HG03457 (cell line): ENCODE measurements at regions not wholly inside any gene's neighbourhood (a gene's known extent, or its start where the extent isn't known, plus 50 kb on each side); places are given as distances from the start of the nearest gene placed in this dataset.
"Not testable (repeated sequence)": the region's sequence is repeated elsewhere in the genome, so short reads cannot be mapped to it uniquely, and the experiment has no call there.

Source experiments
- ATAC-seq: cut with Tn5 transposase; IDR thresholded peaks from one replicate; pipeline ENCODE4 v1.9.1; 2021; ENCODE audit warnings: moderate number of reproducible peaks; ENCODE audit not compliant: unreplicated experiment

DNA sequence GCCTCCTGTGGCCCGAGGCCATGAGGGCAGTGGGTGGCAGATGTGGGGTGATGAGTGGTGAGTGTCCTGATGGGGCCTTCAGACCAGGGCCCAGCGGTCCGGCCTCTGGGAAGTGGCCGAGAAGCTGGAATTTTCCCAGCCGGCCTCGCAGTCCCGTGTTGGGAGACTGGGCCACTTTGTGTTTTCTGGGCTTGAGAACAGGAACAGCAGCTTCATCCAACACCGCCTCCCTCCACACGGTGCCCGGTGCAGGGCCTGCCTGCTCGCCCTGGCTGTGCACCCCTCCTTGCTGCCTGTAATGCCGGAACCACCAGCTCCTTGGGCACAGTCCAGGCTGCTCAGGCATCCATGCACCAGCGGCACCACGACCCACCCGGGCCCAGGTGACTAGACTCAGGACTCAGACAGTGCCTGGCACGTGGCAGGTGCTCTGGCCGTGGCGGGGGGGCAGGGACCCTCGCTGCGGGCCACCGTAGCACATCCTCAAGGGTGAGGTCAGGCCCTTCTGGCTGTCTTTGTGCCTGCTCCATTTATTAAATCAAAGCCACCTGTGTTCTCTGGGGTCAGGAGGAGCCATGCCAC, 194.7 kb downstream of the BANP start:
- not testable (repeated sequence) for ATAC-seq

DNA sequence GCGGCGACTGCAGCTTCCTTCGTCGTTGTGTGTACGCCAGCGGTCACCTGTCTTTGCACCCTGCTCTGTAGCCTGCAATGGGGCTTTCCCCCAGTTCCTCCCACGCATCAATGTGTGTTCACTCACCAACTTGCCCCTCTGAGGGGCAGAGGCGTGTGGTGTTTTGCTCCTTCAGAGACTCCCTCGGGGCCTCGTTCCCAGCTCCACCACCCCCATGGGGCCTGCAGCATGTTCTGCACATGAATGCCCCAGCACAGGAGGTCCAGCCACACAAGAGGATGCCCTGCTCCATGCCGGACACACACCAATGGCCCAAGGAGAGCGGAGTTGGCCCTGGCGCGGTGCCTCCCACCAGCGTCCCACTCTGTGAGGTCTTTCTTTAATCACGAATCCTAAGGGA, 196.8 kb downstream of the BANP start:
- ATAC-seq, result not testable (repeated sequence)

DNA sequence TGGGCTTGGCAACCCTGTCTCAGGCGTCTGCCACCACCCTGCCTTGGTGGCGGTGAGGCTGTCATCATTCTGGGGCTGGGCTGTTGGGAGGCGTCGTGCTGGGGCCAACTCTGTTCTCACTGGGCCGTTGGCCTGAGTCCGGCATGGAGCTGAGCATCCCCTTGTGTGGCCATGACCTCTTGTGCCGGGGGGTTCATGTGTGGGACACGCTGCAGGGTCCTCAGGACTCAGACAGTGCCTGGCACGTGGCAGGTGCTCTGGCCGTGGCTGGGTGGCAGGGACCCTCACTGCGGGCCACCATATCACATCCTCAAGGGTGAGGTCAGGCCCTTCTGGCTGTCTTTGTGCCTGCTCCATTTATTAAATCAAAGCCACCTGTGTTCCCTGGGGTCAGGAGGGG, 197.4 kb downstream of the BANP start:
- ATAC-seq, result not testable (repeated sequence)

DNA sequence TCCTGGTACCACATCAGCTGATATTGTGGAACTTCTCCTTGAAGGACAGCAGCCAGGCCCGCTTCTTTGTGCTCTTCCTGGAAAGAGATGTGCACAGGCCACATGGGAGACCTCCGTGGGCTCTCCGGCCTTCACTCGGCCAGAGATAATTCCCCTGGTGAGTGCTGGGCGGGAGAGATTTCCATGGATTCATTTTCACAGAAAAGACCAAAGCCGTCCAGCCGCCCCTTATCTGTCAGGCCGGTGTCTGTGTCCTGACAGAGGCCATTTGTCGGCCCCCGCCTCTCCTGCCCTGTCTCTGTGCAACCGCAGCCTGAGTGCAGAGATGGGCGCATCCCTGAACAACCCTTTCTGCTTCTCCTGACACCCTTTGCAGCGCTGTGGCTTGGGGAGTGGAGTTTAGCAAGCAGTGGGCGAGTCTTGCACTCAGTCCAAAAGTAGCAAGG, 197.9 kb downstream of the BANP start:
- ATAC-seq, result not testable (repeated sequence)

DNA sequence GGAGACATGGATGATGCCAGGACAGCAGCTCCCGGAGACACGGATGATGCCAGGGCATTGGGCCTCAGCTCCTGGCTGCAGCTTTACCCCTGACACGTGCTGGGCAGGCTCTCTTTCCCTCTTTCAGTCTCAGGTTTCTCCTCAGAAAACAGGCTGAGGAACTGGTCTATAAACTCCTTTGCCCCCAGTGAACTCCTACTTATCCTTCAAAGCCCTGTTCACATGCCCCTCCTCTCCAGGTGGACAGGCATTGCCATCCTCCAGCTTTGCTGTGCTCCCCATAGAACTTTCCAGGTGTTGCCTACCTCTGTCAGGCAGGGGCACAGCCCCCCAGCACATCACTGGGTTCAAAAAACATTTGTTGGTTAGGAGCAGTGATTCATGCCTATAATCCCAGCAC, 198.4 kb downstream of the BANP start:
- not testable (repeated sequence) for ATAC-seq

DNA sequence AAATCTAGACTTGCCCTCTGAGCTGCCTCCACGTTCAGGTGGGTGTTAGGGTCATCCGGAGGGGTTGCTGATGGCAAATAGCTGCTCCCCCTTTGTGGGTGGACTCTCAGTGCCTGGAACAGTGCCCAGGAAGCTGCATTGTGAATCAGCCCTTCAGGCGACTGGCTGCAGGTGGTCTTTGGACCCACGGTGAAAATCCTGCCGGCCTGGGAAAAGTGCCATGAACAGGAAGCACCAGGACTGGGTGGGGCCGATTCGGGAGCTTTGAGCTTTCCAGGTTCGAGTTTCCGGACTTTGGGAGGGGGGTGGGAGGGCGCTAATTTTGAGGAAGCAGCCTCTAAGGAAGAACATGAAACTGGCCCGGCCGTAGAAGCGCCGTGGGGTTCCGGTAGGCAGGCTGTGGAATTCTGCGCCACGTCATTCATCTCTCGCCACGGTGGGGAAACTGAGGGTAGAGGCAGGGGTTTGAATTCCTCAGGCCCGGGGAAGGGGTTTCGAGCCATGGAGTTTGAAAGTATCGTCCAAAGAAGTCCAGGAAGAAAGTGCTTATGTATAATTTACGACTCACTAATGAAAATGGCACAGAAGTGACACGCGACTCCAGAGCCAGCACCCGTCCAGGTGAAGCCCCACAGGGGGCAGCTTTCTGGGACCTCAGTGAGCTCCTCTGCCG, 199.4 kb downstream of the BANP start:
- not testable (repeated sequence) for ATAC-seq

GRCh38 chr16:88151129-88151499, 199.9 kb downstream of the BANP start:
- ATAC-seq, result not testable (repeated sequence)

DNA sequence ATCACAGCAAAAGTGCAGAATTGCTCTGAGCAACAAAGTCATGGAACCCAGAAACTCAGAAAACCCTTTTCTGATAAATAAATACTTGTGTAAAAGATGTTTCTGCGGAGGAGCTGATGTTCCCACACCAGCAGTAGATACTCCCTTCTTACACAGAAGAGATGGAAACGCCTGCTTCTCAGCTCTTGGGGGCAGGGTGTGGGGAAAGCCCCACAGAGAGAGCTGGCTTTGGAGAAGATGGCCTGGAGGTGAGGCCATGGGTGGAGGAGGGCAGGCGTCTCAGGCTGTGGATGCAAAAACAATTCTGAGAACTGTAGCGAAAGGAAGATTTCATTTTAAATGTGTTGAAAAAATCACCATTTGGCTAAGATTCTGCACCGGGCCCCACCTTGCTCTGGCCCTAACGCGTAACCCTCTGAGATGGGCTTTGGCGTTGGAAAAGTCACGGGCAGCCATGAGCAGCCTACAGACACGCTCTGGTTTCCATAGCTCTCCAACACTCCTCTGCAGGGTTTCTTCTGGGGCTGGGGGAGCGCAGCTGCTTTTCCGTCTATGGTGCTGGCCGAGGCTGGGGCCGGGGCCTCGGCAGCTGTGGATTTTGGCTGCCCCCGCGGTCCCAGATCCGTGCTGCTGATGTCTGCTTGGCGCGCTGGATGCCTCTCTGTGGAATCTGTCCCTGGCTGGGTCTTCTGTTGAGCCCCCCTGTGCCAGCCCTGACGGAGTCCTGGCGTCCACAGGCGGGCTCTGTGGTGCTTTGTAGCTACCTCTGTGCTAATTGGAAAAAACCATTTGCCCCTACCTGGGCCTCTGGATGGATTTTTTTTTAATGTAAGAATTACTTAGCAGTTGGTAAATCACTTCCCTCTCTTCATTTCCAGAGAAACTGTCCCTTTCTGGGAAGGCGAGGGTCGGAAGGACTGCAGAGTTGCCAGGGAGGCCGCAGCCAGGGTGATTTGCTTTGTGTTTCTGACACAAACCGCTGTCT, 200.9 kb downstream of the BANP start:
- not testable (repeated sequence) for ATAC-seq

GRCh38 chr16:88152879-88153278, 201.6 kb downstream of the BANP start:
- ATAC-seq, result not testable (repeated sequence)

GRCh38 chr16:88153516-88153915, 202.3 kb downstream of the BANP start:
- ATAC-seq, result not testable (repeated sequence)

DNA sequence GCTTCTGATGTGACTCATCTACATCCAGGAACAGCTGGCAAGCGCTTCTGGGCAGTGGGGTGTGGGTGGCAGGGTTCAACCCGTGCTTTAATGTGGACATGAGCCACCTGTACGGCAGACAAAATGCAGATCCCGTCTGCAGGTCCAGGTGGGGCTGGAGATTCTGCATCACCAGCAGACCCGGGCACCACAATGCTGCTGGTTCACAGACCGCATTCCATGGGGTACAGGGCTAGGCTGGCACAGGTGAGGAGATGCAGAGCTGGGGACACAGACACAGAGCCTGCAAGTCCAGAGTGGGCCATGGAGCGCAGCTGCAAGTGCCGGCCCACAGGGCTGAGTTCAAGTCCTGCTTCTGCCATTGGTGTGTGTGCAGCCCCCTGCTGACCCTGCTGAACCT, 203.7 kb downstream of the BANP start:
- not testable (repeated sequence) for ATAC-seq

DNA sequence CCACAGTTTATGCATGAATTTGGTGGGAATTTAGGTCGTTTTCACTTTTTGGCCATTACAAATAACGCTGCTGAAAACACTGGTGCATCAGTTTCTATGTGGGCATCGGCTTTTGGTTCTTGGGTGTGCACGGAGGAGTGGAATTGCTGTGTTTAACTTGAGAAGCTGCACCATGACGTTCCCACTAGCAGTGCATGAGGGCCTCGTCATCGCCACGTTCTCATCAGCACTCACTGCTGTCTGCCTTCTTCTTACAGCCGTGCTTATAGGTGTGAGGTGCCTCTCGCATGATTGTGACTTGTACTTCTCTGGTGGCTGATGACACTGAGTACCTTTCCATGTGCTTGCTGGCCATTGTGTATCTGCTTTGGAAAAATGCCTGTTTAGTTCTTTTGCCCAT, 204.4 kb downstream of the BANP start:
- ATAC-seq, result not testable (repeated sequence)

- ATAC-seq, result not testable (repeated sequence)
These were observed 205.5 kb downstream of the BANP start for GRCh38 chr16:88156640-88157283.

GRCh38 chr16:88157686-88158085, 206.5 kb downstream of the BANP start:
- not testable (repeated sequence) for ATAC-seq

DNA sequence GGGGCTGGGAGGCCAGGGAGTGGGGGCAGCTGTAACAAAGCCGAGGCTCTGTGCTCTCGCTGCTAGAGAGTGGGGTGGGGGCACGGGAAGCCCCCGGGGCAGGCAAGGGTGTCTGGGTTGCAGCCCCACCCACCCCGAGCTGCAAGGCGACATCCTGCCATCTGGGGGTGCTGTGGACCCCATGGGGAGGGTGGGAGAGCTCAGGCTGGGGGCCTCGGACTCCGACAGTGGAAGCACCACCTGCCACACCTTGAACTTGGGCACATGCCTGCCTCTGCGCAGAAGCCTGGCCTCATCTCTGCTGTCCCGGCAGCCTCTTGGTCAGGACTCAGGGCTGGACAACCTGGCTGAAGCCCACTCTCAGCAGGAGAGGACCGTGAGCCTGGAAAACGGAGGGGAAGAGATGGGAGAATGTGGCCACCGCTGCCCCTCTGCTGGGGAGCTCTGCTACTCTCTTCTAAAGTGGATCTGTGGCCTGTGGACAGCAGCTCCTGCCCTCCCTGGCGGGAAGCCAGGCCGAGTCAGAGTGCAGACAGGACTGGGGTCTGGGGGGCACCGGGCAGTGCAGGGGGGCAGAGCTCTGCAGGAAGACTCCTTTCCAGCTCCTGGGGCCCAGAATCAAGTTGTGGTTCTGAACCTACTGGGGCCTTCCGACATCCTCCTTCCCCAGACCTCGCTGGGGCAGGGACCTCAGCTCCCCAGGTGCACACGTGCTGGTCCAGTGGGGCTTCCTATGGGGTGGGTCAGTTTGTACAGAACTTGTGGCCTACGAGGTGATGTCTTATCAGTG, 207.2 kb downstream of the BANP start:
- not testable (repeated sequence) for ATAC-seq

DNA sequence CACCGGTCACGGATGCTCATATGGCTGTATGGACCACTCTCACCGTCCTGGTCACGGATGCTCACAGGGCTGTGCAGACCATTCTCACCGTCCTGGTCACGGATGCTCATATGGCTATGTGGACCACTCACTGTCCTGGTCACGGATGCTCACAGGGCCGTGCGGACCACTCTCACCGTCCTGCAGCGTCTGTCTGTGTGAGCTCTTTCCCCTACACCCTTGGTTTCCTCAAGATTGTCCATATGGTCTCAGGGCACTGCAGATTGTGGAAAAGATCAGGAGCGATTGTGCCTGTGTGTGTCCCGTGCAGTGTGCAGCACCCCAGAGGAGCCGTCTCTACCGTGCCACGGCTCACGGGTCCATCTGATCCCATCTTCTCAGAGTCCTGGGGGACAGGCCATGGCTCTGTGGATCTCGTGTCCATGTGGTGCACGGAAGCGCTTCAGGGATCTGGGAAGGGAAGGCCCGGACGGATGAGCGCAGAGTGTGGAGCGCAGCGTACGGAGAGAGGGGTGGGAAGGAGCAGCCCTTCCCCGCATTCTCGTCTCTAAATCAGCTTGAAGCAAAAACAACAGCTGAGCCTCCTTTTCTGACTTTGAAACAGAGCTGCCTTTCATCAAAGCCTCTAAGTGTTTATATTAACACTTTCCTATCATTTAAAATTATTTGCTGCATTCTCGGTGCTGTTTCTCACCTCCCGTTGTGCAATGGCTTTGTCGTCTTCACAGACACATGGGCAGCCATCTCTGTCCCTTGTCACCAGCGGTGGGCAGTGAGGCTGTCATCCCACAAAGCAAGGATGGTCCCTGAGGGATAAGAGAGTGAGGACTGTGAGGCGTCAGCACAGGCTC, 208.0 kb downstream of the BANP start:
- not testable (repeated sequence) for ATAC-seq

- not testable (repeated sequence) for ATAC-seq
These were observed 208.7 kb downstream of the BANP start for GRCh38 chr16:88159897-88160335.

DNA sequence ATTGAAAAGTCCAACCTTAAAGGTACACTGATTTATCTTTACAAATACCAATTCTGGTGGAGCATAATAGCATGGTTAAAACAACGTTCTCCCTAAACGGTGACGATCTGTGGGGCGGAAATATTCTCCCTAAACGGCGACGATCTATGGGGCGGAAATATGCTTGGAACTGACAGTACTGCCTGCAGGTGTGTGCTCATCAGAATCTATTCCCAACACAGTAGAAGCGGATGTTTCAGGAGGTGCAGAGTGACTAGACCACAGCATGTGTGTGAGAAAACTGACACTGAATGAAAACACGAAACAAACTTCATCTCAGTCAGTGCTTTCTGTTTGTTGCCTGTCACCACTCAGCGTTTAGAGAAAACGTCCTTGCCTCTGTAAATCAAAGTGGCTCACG, 210.0 kb downstream of the BANP start:
- ATAC-seq, result not testable (repeated sequence)

DNA sequence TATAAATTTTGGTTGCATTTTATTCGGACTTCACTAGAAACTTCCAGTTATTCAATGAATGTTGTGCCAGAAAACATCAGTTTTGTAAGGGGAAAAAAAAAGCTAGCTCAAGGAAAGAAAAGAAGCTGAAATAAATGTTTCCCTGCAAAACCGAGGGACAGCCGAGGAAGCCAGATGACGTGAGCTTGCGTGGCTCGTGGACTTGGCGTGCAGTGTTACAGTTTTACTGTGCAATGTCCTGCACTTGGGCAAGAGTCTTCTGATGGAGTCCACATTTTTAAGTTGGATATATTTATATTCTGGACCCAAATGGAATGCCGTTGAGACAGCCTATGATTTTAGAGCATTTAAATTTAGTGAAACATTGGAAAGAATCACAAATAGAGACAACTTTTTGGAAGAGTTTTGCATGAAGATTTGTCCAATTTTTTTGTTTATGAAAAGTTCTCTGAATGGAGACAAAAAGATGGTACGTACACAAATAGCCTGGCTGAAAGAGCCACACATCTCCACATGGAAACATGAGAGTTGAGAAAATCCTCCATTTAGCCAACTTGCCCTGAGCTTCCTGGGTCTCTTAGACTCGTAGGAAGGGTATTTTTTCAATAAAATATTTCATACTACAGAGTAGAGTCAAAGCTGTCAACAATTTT, 210.5 kb downstream of the BANP start:
- ATAC-seq, result not testable (repeated sequence)
